Transverse colon (tissue), 4 donors: ENCODE measurements at regions not wholly inside any gene's neighbourhood (a gene's known extent, or its start where the extent isn't known, plus 50 kb on each side); places are given as distances from the start of the nearest gene placed in this dataset.

Source experiments
- CTCF ChIP-seq, 5 experiments: fragments of 200-600 bp in 3 of 5; fragments of 450-650 bp in 2 of 5; sonication (generic) in 3 of 5; IDR thresholded peaks; 1 replicate in 2 of 5; 2 replicates in 3 of 5; pipeline ENCODE4 v1.5.1; 2016 to 2017; ENCODE audit warnings: antibody characterized with exemption in 5 of 5, inconsistent platforms in 3 of 5, mild to moderate bottlenecking in 2 of 5, moderate library complexity in 1 of 5
- EP300 ChIP-seq: sonication (generic); formaldehyde crosslinking; IDR thresholded peaks from one replicate; pipeline ENCODE4 v1.6.1; 2017; ENCODE audit warnings: antibody characterized with exemption, low read depth
- POLR2A ChIP-seq: fragments of 450-650 bp; IDR thresholded peaks from one replicate; pipeline ENCODE4 v1.6.1; 2016; ENCODE audit warnings: antibody characterized with exemption, mild to moderate bottlenecking, moderate library complexity
- POLR2AphosphoS5 ChIP-seq, 3 donors: sonication (generic); formaldehyde crosslinking; IDR thresholded peaks; one replicate each; pipeline ENCODE4 v1.6.1; 2016; ENCODE audit warnings: antibody characterized with exemption in 3 of 3

- TF ChIP-seq CTCF (IDR thresholded peaks at IDR 0.05) (no peak), POLR2A (no peak), POLR2AphosphoS5 (IDR thresholded peaks at IDR 0.05) (no peak), EP300 (no peak)
Observed at GRCh38 chr6:166778046-166778445, 151.0 kb upstream of the RPS6KA2 start.
